ENCODE measurements at regions not wholly inside any gene's neighbourhood (a gene's known extent, or its start where the extent isn't known, plus 50 kb on each side); places are given as distances from the start of the nearest gene placed in this dataset.

GRCh38 chr22:27517361-27518155 is 284.0 kb downstream of the MN1 start:
- no peak for TF ChIP-seq CTCF (IDR thresholded peaks at IDR 0.05; ENCODE audit: low read depth, low read length)
- Histone ChIP-seq H3K27me3 (no peaks in the 10 kb centered on the region), H3K27ac (no peak overlapping the region), H3K36me3 (no peaks in the 10 kb centered on the region), H3K4me3 (no peak overlapping the region), H3K4me1 (ENCODE audit: low read depth) (peaks cover 6% of the 10 kb centered on the region), H3K9me3 (ENCODE audit: low read depth) (no peaks in the 10 kb centered on the region)
- no peak for DNase-seq (ENCODE audit: low read depth in 1 of 2, low spot score in 1 of 2)

GRCh38 chr22:27518531-27519340 is 282.8 kb downstream of the MN1 start:
- H3K27ac ChIP-seq = peak overlapping the region; percentile 16
- H3K36me3 ChIP-seq = no peaks in the 10 kb centered on the region
- DNase-seq (ENCODE audit: low read depth in 1 of 2, low spot score in 1 of 2) = peak; percentile 33 to 45
- peaks cover 6% of the 10 kb centered on the region for H3K4me1 ChIP-seq (ENCODE audit: low read depth)
- H3K27me3 ChIP-seq = no peaks in the 10 kb centered on the region
- TF ChIP-seq CTCF (IDR thresholded peaks at IDR 0.05; ENCODE audit: low read depth, low read length) = no peak
- no peak overlapping the region for H3K4me3 ChIP-seq
- no peaks in the 10 kb centered on the region for H3K9me3 ChIP-seq (ENCODE audit: low read depth)

GRCh38 chr22:27523711-27524110 is 277.8 kb downstream of the MN1 start:
- TF ChIP-seq CTCF (IDR thresholded peaks at IDR 0.05; ENCODE audit: low read depth, low read length) = no peak
- DNase-seq (ENCODE audit: low read depth in 1 of 2, low spot score in 1 of 2) = no peak
- H3K27me3 ChIP-seq = no peaks in the 10 kb centered on the region
- H3K27ac ChIP-seq = no peak overlapping the region
- H3K9me3 ChIP-seq (ENCODE audit: low read depth) = no peaks in the 10 kb centered on the region
- H3K4me3 ChIP-seq = no peak overlapping the region
- H3K4me1 ChIP-seq (ENCODE audit: low read depth) = peaks cover 2% of the 10 kb centered on the region
- H3K36me3 ChIP-seq = no peaks in the 10 kb centered on the region

GRCh38 chr22:27525711-27526110 is 275.8 kb downstream of the MN1 start:
- no peaks in the 10 kb centered on the region for H3K36me3 ChIP-seq
- TF ChIP-seq CTCF (IDR thresholded peaks at IDR 0.05; ENCODE audit: low read depth, low read length) = no peak
- no peaks in the 10 kb centered on the region for H3K4me1 ChIP-seq (ENCODE audit: low read depth)

GRCh38 chr22:27526901-27527300 is 274.7 kb downstream of the MN1 start:
- Histone ChIP-seq H3K27me3 (no peaks in the 10 kb centered on the region), H3K36me3 (no peaks in the 10 kb centered on the region)
- DNase-seq (ENCODE audit: low read depth in 1 of 2, low spot score in 1 of 2) = no peak

More at GRCh38 chr22:27525711-27526110, 275.8 kb downstream of the MN1 start:
- no peaks in the 10 kb centered on the region for H3K27me3 ChIP-seq
- no peaks in the 10 kb centered on the region for H3K9me3 ChIP-seq (ENCODE audit: low read depth)
- DNase-seq (ENCODE audit: low read depth in 1 of 2, low spot score in 1 of 2) = no peak
- H3K4me3 ChIP-seq = no peak overlapping the region
- no peak overlapping the region for H3K27ac ChIP-seq

More at GRCh38 chr22:27526901-27527300, 274.7 kb downstream of the MN1 start:
- Histone ChIP-seq H3K4me3 (no peak overlapping the region), H3K4me1 (ENCODE audit: low read depth) (no peaks in the 10 kb centered on the region), H3K27ac (no peak overlapping the region), H3K9me3 (ENCODE audit: low read depth) (no peaks in the 10 kb centered on the region)
- no peak for TF ChIP-seq CTCF (IDR thresholded peaks at IDR 0.05; ENCODE audit: low read depth, low read length)

Measured in cardiac muscle cell (in vitro differentiated cells and primary cell).